Uterus (tissue), 2 donors: ENCODE measurements at regions not wholly inside any gene's neighbourhood (a gene's known extent, or its start where the extent isn't known, plus 50 kb on each side); places are given as distances from the start of the nearest gene placed in this dataset.

ENCODE experiments used
- CTCF ChIP-seq, 4 experiments: fragments of 200-600 bp in 2 of 4; fragments of 450-650 bp in 2 of 4; sonication (generic) in 2 of 4; IDR thresholded peaks; one replicate each; pipeline ENCODE4 v1.5.1; 2016 to 2019; ENCODE audit warnings: antibody characterized with exemption in 4 of 4, mild to moderate bottlenecking in 2 of 4, moderate library complexity in 1 of 4
- POLR2A ChIP-seq, 2 donors: fragments of 450-650 bp; IDR thresholded peaks; one replicate each; pipeline ENCODE4 v1.6.1; 2016; ENCODE audit warnings: antibody characterized with exemption in 2 of 2, mild to moderate bottlenecking in 1 of 2, moderate library complexity in 1 of 2

GRCh38 chr22:49056301-49056700 is 771.4 kb downstream of the BRD1 start:
- TF ChIP-seq CTCF (IDR thresholded peaks at IDR 0.05) = no peak
- TF ChIP-seq POLR2A (IDR thresholded peaks at IDR 0.05) = no peak
